ENCODE measurements at regions not wholly inside any gene's neighbourhood (a gene's known extent, or its start where the extent isn't known, plus 50 kb on each side); places are given as distances from the start of the nearest gene placed in this dataset.

GRCh38 chr1:199403531-199404116, 623.9 kb upstream of the NR5A2 start:
- BruUV-seq (replicated peaks) = no TSS peak
- Histone ChIP-seq H3K9me3 (replicated peaks; ENCODE audit: control insufficient read depth, insufficient read depth, low read length) (no peaks in the 10 kb centered on the region), H3K36me3 (ENCODE audit: control insufficient read depth in 2 of 2, insufficient read depth in 2 of 2, low read length in 1 of 2) (no peaks in the 10 kb centered on the region), H3K9ac (ENCODE audit: control insufficient read depth, insufficient read depth, low read length) (no peak overlapping the region), H3K4me1 (ENCODE audit: control insufficient read depth, insufficient read depth, low read length) (no peaks in the 10 kb centered on the region; the same call in 1 of the 2 replicates), H3K27me3 (replicated peaks in 1 of 2; ENCODE audit: control insufficient read depth in 2 of 2, insufficient read depth in 2 of 2, low read length in 1 of 2) (no peaks in the 10 kb centered on the region), H2AFZ (ENCODE audit: control insufficient read depth, low read depth, low read length) (no peak overlapping the region), H3K27ac (ENCODE audit: control insufficient read depth, insufficient read depth) (no peak overlapping the region), H4K20me1 (ENCODE audit: control insufficient read depth, insufficient read depth) (no peaks in the 10 kb centered on the region), H3K79me2 (ENCODE audit: control insufficient read depth, insufficient read depth, low read length) (no peaks in the 10 kb centered on the region), H3K4me2 (ENCODE audit: control insufficient read depth, insufficient read depth) (no peak overlapping the region), H3K4me3 (no peak overlapping the region)
- ChIA-PET RAD21 (ENCODE audit: unreplicated experiment) (interaction anchor here (0.6 kb wide), 1 partner anchor 35 kb away, joined by 3 read pairs; no protein-coding TSS in a partner anchor), POLR2A (interaction anchor here (0.7 kb wide), 2 partner anchors 20 to 657 kb away, joined by 3 to 4 read pairs; no protein-coding TSS in a partner anchor), SMC1A (ENCODE audit: uncharacterized antibody, unreplicated experiment) (interaction anchor here (0.7 to 3.5 kb wide), 10 partner anchors 7 to 1251 kb away, joined by 3 to 12 read pairs (median 3); no protein-coding TSS in a partner anchor), CTCF (interaction anchor here (0.5 to 0.8 kb wide), 3 partner anchors 35 to 633 kb away, joined by 3 read pairs; no protein-coding TSS in a partner anchor)
- WGBS (ENCODE audit: insufficient coverage, insufficient replicate concordance, low lambda C conversion rate, missing lambda C conversion rate) = 95% methylated on average over 1 of the region's 1 CpG
- no peak for ATAC-seq
- FAIRE-seq = no peak
- no peak for DNase-seq (ENCODE audit: low read depth, low spot score)
- in situ Hi-C loops (cut with MboI) = no loop called here
- intact Hi-C loops (cut with micrococcal nuclease; ENCODE audit: unreplicated experiment) = loop anchor here (5.0 kb wide), 1 partner anchor 131 kb away; no protein-coding TSS in a partner anchor
- TF ChIP-seq SUPT20H (IDR thresholded peaks at IDR 0.05; ENCODE audit: borderline replicate concordance, control insufficient read depth, low read depth, low read length) (no peak), POU2F2 (IDR thresholded peaks at IDR 0.05; ENCODE audit: borderline replicate concordance, low read depth, low read length) (no peak), WRNIP1 (IDR thresholded peaks at IDR 0.05; ENCODE audit: borderline replicate concordance, low read depth, low read length) (no peak), CBX3 (IDR thresholded peaks at IDR 0.05; ENCODE audit: borderline replicate concordance, low read depth) (no peak), ESRRA (IDR thresholded peaks at IDR 0.05; ENCODE audit: low read length) (no peak), CEBPZ (IDR thresholded peaks at IDR 0.05; ENCODE audit: low read depth, low read length) (no peak), SP1 (IDR thresholded peaks at IDR 0.05; ENCODE audit: low read depth, low read length) (no peak), ZNF207 (IDR thresholded peaks at IDR 0.05; ENCODE audit: borderline replicate concordance) (no peak), BHLHE40 (IDR thresholded peaks at IDR 0.05; ENCODE audit: borderline replicate concordance in 1 of 2, low read depth in 2 of 2, low read length in 1 of 2) (no peak), ZNF384 (IDR thresholded peaks at IDR 0.05; ENCODE audit: borderline replicate concordance, low read depth, low read length) (no peak), ZBED1 (IDR thresholded peaks at IDR 0.05; ENCODE audit: borderline replicate concordance) (no peak), PRDM15 (CRISPR knock-in tag; IDR thresholded peaks at IDR 0.05) (no peak)
- TF ChIP-seq, protein P1, sequence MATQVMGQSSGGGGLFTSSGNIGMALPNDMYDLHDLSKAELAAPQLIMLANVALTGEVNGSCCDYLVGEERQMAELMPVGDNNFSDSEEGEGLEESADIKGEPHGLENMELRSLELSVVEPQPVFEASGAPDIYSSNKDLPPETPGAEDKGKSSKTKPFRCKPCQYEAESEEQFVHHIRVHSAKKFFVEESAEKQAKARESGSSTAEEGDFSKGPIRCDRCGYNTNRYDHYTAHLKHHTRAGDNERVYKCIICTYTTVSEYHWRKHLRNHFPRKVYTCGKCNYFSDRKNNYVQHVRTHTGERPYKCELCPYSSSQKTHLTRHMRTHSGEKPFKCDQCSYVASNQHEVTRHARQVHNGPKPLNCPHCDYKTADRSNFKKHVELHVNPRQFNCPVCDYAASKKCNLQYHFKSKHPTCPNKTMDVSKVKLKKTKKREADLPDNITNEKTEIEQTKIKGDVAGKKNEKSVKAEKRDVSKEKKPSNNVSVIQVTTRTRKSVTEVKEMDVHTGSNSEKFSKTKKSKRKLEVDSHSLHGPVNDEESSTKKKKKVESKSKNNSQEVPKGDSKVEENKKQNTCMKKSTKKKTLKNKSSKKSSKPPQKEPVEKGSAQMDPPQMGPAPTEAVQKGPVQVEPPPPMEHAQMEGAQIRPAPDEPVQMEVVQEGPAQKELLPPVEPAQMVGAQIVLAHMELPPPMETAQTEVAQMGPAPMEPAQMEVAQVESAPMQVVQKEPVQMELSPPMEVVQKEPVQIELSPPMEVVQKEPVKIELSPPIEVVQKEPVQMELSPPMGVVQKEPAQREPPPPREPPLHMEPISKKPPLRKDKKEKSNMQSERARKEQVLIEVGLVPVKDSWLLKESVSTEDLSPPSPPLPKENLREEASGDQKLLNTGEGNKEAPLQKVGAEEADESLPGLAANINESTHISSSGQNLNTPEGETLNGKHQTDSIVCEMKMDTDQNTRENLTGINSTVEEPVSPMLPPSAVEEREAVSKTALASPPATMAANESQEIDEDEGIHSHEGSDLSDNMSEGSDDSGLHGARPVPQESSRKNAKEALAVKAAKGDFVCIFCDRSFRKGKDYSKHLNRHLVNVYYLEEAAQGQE (IDR thresholded peaks at IDR 0.05; ENCODE audit: low read depth, low read length) = no peak
